ENCODE measurements at regions not wholly inside any gene's neighbourhood (a gene's known extent, or its start where the extent isn't known, plus 50 kb on each side); places are given as distances from the start of the nearest gene placed in this dataset.

- DNase-seq, result no peak
- Histone ChIP-seq H3K36me3 (ENCODE audit: control insufficient read depth in 4 of 4, insufficient read depth in 4 of 4, low read length in 3 of 4) (no peaks in the 10 kb centered on the region), H3K4me3 (ENCODE audit: control insufficient read depth in 1 of 7, extremely low read depth in 1 of 7, insufficient read depth in 4 of 7, low read depth in 2 of 7, low read length in 6 of 7) (no peak overlapping the region), H3K27me3 (replicated peaks in 2 of 5; ENCODE audit: control insufficient read depth in 4 of 5, insufficient read depth in 5 of 5, low read length in 4 of 5) (no peaks in the 10 kb centered on the region), H3K4me1 (ENCODE audit: control extremely low read depth in 1 of 4, control insufficient read depth in 4 of 4, insufficient read depth in 4 of 4, low read length in 3 of 4) (no peaks in the 10 kb centered on the region), H3K9me3 (ENCODE audit: control extremely low read depth in 1 of 5, control insufficient read depth in 4 of 5, insufficient read depth in 2 of 5, low read depth in 1 of 5, low read length in 4 of 5) (no peaks in the 10 kb centered on the region), H3K27ac (ENCODE audit: insufficient read depth in 1 of 2, low read depth in 1 of 2, low read length in 2 of 2, poor library complexity in 1 of 2, severe bottlenecking in 2 of 2) (no peak overlapping the region)
- WGBS (ENCODE audit: insufficient coverage), result no CpG with 5 or more reads among the region's 1 CpG
- ChIA-PET POLR2A (no interaction called here), CTCF (no interaction called here)
Observed at GRCh38 chr2:103896182-103896581, 957.7 kb upstream of the POU3F3 start.

DNA sequence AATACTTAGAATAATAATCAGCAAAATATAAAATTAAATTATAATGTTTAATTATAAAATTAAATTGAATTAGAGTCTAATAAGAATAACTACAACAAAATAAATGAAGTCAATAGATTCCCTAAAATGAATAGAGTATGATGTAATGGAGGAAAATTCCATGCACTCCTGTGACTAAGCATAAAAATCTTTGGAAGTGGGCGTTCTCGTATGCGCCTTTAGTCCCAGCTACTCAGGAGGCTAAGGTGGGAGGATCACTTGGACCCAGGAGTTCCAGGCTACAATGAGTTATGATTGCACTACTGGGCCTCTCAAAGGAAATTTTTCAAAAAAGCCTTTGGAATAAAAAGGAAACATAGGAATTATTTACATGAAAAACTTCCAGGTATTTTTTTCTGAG, 955.4 kb upstream of the POU3F3 start:
- no peaks in the 10 kb centered on the region for H3K9me3 ChIP-seq (ENCODE audit: control extremely low read depth in 1 of 5, control insufficient read depth in 4 of 5, insufficient read depth in 2 of 5, low read depth in 1 of 5, low read length in 4 of 5)
- H3K36me3 ChIP-seq (ENCODE audit: control insufficient read depth in 4 of 4, insufficient read depth in 4 of 4, low read length in 3 of 4), result no peaks in the 10 kb centered on the region
- H3K4me1 ChIP-seq (ENCODE audit: control extremely low read depth in 1 of 4, control insufficient read depth in 4 of 4, insufficient read depth in 4 of 4, low read length in 3 of 4), result no peaks in the 10 kb centered on the region
- no peak overlapping the region for H3K27ac ChIP-seq (ENCODE audit: insufficient read depth in 1 of 2, low read depth in 1 of 2, low read length in 2 of 2, poor library complexity in 1 of 2, severe bottlenecking in 2 of 2)
- POLR2A ChIA-PET, result no interaction called here
- no peak overlapping the region for H3K4me3 ChIP-seq (ENCODE audit: control insufficient read depth in 1 of 7, extremely low read depth in 1 of 7, insufficient read depth in 4 of 7, low read depth in 2 of 7, low read length in 6 of 7)
- no peaks in the 10 kb centered on the region for H3K27me3 ChIP-seq (replicated peaks in 2 of 5; ENCODE audit: control insufficient read depth in 4 of 5, insufficient read depth in 5 of 5, low read length in 4 of 5)
- CTCF ChIA-PET, result no interaction called here
- WGBS (ENCODE audit: insufficient coverage), result 100% methylated on average over 3 of the region's 3 CpGs
- DNase-seq, result no peak

DNA sequence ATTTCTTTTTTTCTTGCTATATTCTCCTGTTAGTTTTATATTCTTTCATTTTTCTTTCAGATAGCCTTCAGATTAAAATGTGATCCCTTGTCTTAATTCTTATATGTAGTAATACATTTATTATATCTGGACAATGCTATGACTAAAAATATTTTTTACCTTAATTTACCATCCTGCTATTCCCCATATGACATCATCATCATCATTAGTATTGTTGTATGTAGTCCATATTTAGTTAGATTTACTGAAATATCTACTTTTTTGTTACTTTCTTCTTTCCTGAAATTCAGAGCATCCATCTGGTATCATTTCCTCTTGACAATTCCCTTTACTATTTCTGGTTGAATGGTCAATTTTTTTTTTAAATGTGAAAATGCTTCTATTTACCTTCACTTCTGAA, 951.6 kb upstream of the POU3F3 start:
- no peaks in the 10 kb centered on the region for H3K27me3 ChIP-seq (replicated peaks in 2 of 5; ENCODE audit: control insufficient read depth in 4 of 5, insufficient read depth in 5 of 5, low read length in 4 of 5)
- no peak for DNase-seq
- H3K4me3 ChIP-seq (ENCODE audit: control insufficient read depth in 1 of 7, extremely low read depth in 1 of 7, insufficient read depth in 4 of 7, low read depth in 2 of 7, low read length in 6 of 7), result no peak overlapping the region
- CTCF ChIA-PET, result no interaction called here
- no peak overlapping the region for H3K27ac ChIP-seq (ENCODE audit: insufficient read depth in 1 of 2, low read depth in 1 of 2, low read length in 2 of 2, poor library complexity in 1 of 2, severe bottlenecking in 2 of 2)
- no peaks in the 10 kb centered on the region for H3K9me3 ChIP-seq (ENCODE audit: control extremely low read depth in 1 of 5, control insufficient read depth in 4 of 5, insufficient read depth in 2 of 5, low read depth in 1 of 5, low read length in 4 of 5)
- POLR2A ChIA-PET, result no interaction called here
- H3K36me3 ChIP-seq (ENCODE audit: control insufficient read depth in 4 of 4, insufficient read depth in 4 of 4, low read length in 3 of 4), result no peaks in the 10 kb centered on the region
- H3K4me1 ChIP-seq (ENCODE audit: control extremely low read depth in 1 of 4, control insufficient read depth in 4 of 4, insufficient read depth in 4 of 4, low read length in 3 of 4), result no peaks in the 10 kb centered on the region

- Histone ChIP-seq H3K36me3 (ENCODE audit: control insufficient read depth in 4 of 4, insufficient read depth in 4 of 4, low read length in 3 of 4) (no peaks in the 10 kb centered on the region), H3K4me3 (ENCODE audit: control insufficient read depth in 1 of 7, extremely low read depth in 1 of 7, insufficient read depth in 4 of 7, low read depth in 2 of 7, low read length in 6 of 7) (no peak overlapping the region), H3K27me3 (replicated peaks in 2 of 5; ENCODE audit: control insufficient read depth in 4 of 5, insufficient read depth in 5 of 5, low read length in 4 of 5) (no peaks in the 10 kb centered on the region), H3K27ac (ENCODE audit: insufficient read depth in 1 of 2, low read depth in 1 of 2, low read length in 2 of 2, poor library complexity in 1 of 2, severe bottlenecking in 2 of 2) (no peak overlapping the region), H3K4me1 (ENCODE audit: control extremely low read depth in 1 of 4, control insufficient read depth in 4 of 4, insufficient read depth in 4 of 4, low read length in 3 of 4) (no peaks in the 10 kb centered on the region), H3K9me3 (ENCODE audit: control extremely low read depth in 1 of 5, control insufficient read depth in 4 of 5, insufficient read depth in 2 of 5, low read depth in 1 of 5, low read length in 4 of 5) (peaks cover 0 to 4% (median 0%) of the 10 kb centered on the region in 5 experiments)
- no peak for DNase-seq
- ChIA-PET CTCF (no interaction called here), POLR2A (no interaction called here)
Observed at GRCh38 chr2:103921161-103921560, 932.8 kb upstream of the POU3F3 start.

DNA sequence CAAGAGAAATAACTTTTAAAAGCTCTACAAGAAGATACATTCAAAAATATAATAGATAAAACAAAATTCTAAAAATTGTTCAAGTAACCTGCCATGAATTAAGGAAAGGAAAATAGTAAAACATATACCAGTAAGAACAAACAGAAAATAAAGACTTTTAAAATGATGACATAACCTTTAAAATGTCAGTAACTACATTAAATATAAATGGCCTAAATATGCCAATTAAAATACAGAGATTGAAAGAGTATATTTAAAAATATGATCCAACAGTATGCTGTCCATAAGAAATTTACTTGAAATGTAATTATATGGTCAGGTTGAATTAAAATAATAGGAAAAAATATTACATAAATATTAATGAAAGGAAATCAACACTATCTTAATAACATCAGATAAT, 911.7 kb upstream of the POU3F3 start:
- CTCF ChIA-PET, result no interaction called here
- H3K27ac ChIP-seq (ENCODE audit: insufficient read depth in 1 of 2, low read depth in 1 of 2, low read length in 2 of 2, poor library complexity in 1 of 2, severe bottlenecking in 2 of 2), result no peak overlapping the region
- H3K9me3 ChIP-seq (ENCODE audit: control extremely low read depth in 1 of 5, control insufficient read depth in 4 of 5, insufficient read depth in 2 of 5, low read depth in 1 of 5, low read length in 4 of 5), result peaks cover 0 to 7% (median 0%) of the 10 kb centered on the region in 5 experiments
- no peaks in the 10 kb centered on the region for H3K36me3 ChIP-seq (ENCODE audit: control insufficient read depth in 4 of 4, insufficient read depth in 4 of 4, low read length in 3 of 4)
- no peak overlapping the region for H3K4me3 ChIP-seq (ENCODE audit: control insufficient read depth in 1 of 7, extremely low read depth in 1 of 7, insufficient read depth in 4 of 7, low read depth in 2 of 7, low read length in 6 of 7)
- no peaks in the 10 kb centered on the region for H3K4me1 ChIP-seq (ENCODE audit: control extremely low read depth in 1 of 4, control insufficient read depth in 4 of 4, insufficient read depth in 4 of 4, low read length in 3 of 4)
- DNase-seq, result no peak
- POLR2A ChIA-PET, result no interaction called here
- no peaks in the 10 kb centered on the region for H3K27me3 ChIP-seq (replicated peaks in 2 of 5; ENCODE audit: control insufficient read depth in 4 of 5, insufficient read depth in 5 of 5, low read length in 4 of 5)

DNA sequence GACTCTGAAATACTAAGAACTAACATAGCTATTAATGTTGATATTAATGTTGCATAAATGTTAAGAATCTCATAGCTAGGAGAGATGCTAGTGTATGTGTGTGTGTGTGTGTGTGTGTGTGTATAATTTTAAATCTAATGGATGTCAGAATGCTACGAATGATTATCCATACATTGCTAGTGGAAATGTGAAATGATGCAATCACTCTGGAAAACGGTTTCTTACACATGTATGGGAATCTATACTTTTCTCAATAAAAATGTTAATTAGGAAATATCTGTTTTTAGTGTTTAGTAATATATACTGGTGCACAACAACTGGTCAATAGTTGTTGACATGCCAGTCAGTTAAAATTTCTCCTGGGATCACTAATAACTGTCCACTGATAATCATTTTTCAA, 908.8 kb upstream of the POU3F3 start:
- Histone ChIP-seq H3K4me1 (ENCODE audit: control extremely low read depth in 1 of 4, control insufficient read depth in 4 of 4, insufficient read depth in 4 of 4, low read length in 3 of 4) (no peaks in the 10 kb centered on the region), H3K27ac (ENCODE audit: insufficient read depth in 1 of 2, low read depth in 1 of 2, low read length in 2 of 2, poor library complexity in 1 of 2, severe bottlenecking in 2 of 2) (no peak overlapping the region), H3K27me3 (replicated peaks in 2 of 5; ENCODE audit: control insufficient read depth in 4 of 5, insufficient read depth in 5 of 5, low read length in 4 of 5) (no peaks in the 10 kb centered on the region), H3K36me3 (ENCODE audit: control insufficient read depth in 4 of 4, insufficient read depth in 4 of 4, low read length in 3 of 4) (no peaks in the 10 kb centered on the region), H3K9me3 (ENCODE audit: control extremely low read depth in 1 of 5, control insufficient read depth in 4 of 5, insufficient read depth in 2 of 5, low read depth in 1 of 5, low read length in 4 of 5) (peaks cover 0 to 7% (median 0%) of the 10 kb centered on the region in 5 experiments), H3K4me3 (ENCODE audit: control insufficient read depth in 1 of 7, extremely low read depth in 1 of 7, insufficient read depth in 4 of 7, low read depth in 2 of 7, low read length in 6 of 7) (no peak overlapping the region)
- ChIA-PET POLR2A (interaction anchor here (0.6 kb wide), 1 partner anchor 47 kb away, joined by 3 read pairs; no protein-coding TSS in a partner anchor), CTCF (interaction anchor here (1.7 kb wide), 1 partner anchor 14 kb away, joined by 6 read pairs; no protein-coding TSS in a partner anchor)
- DNase-seq, result no peak
- WGBS (ENCODE audit: insufficient coverage), result no CpG with 5 or more reads among the region's 2 CpGs

DNA sequence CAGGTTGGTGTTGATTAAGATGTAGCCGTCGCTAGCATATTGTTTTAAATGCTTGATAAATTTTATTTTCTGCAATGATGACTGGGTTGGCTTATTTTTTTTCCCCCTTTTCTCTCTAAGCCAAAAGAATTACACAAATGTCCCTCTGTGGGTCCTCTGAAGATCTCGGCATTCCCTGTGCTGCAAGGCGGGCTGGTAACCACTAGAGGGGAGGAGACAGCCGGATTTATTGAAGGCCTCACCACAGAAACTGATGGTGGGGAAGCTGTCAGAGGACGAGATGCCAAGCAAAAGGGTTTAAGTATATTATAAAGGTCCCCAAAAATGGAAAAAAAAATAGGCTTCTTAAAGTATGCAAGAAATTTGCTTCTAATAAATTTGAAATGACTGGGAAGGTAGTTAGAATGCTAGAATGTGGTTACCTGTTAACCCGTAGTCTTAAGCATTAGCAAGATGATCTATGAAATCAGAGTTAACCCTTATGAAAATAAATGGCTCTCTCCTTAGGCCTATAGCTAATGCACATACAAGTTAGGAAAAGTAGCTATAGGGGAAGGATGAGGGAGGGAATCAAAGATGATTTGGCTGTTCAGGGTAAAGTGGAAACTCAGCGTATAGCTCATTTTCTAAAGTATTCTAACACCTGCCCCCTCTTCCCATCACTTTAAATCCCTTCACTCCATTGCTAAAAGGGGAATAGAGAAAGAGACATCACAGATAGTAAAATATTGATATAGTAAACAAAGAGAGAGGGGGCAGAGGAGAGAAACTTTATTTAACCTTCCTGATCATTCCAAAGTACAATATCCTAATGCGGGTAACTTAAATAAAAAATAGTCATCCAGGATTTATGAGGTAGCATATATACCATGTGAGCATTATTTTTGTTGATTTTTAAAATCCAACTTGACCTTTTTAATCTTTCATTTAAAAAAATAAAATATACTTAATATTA, 894.5 kb upstream of the POU3F3 start:
- Histone ChIP-seq H3K4me3 (ENCODE audit: control insufficient read depth in 1 of 7, extremely low read depth in 1 of 7, insufficient read depth in 4 of 7, low read depth in 2 of 7, low read length in 6 of 7) (no peak overlapping the region), H3K9me3 (ENCODE audit: control extremely low read depth in 1 of 5, control insufficient read depth in 4 of 5, insufficient read depth in 2 of 5, low read depth in 1 of 5, low read length in 4 of 5) (no peaks in the 10 kb centered on the region), H3K4me1 (ENCODE audit: control extremely low read depth in 1 of 4, control insufficient read depth in 4 of 4, insufficient read depth in 4 of 4, low read length in 3 of 4) (no peaks in the 10 kb centered on the region), H3K27me3 (replicated peaks in 2 of 5; ENCODE audit: control insufficient read depth in 4 of 5, insufficient read depth in 5 of 5, low read length in 4 of 5) (peaks cover 3 to 14% (median 7%) of the 10 kb centered on the region in 5 experiments), H3K27ac (ENCODE audit: insufficient read depth in 1 of 2, low read depth in 1 of 2, low read length in 2 of 2, poor library complexity in 1 of 2, severe bottlenecking in 2 of 2) (no peak overlapping the region), H3K36me3 (ENCODE audit: control insufficient read depth in 4 of 4, insufficient read depth in 4 of 4, low read length in 3 of 4) (no peaks in the 10 kb centered on the region)
- ChIA-PET CTCF (interaction anchor here (1.0 to 2.2 kb wide), 7 partner anchors 8 to 985 kb away, joined by 3 to 9 read pairs (median 3); no protein-coding TSS in a partner anchor), POLR2A (no interaction called here)
- DNase-seq, result peak; percentile 16 to 54 (median 50)
- 0% methylated on average over 1 of the region's 9 CpGs for WGBS (ENCODE audit: insufficient coverage)

Measured in common myeloid progenitor, CD34-positive (primary cell).